H1 (cell line): ENCODE measurements at regions not wholly inside any gene's neighbourhood (a gene's known extent, or its start where the extent isn't known, plus 50 kb on each side); places are given as distances from the start of the nearest gene placed in this dataset.

Experiments
- JUN ChIP-seq: IDR thresholded peaks from 2 replicates; pipeline ENCODE4 v1.6.1; 2011; ENCODE audit warnings: low read depth, mild to moderate bottlenecking, improper control_type of control experiment, low read length
- POLR2A ChIP-seq, 2 experiments: IDR thresholded peaks; 1 replicate in 1 of 2; 2 replicates in 1 of 2; pipeline ENCODE4 v1.6.1; 2011; ENCODE audit warnings: low read depth in 2 of 2, low read length in 2 of 2, mild to moderate bottlenecking in 2 of 2; ENCODE audit errors: control extremely low read depth in 1 of 2
- TEAD4 ChIP-seq: IDR thresholded peaks from 2 replicates; pipeline ENCODE4 v1.6.1; 2012; ENCODE audit warnings: low read depth, low read length, inconsistent platforms, mixed read lengths
- TF ChIP-seq, protein P1 (sequence below), 3 experiments: IDR thresholded peaks; 1 replicate in 2 of 3; 2 replicates in 1 of 3; pipeline versions ENCODE4 v1.5.1 to v1.6.1; 2011; ENCODE audit warnings: low read length in 3 of 3, mild to moderate bottlenecking in 3 of 3, inconsistent platforms in 2 of 3, low read depth in 1 of 3, moderate library complexity in 1 of 3; ENCODE audit not compliant: insufficient read depth in 1 of 3; ENCODE audit errors: control extremely low read depth in 1 of 3

DNA sequence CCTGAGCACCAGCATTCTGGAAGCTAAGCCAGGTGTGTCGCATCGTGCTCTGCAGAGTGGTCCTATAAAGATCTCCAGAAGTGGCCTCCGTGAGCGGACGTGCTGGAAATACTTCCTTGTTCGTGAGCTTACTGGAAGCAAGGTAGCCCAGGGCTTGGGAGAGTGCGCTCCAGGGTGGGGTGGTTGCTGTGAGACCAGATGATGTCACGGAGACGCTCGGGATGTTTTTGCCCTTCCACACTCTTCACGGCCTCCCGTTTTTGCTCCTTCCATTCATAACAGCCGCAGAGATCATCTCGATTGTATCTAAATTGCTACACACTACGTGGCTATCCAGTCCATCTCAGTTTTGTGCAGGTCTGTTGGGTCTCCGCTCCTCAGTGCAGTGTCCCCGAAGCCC, 373.4 kb downstream of the THBS2 start (continued):
- TF ChIP-seq, protein P1, sequence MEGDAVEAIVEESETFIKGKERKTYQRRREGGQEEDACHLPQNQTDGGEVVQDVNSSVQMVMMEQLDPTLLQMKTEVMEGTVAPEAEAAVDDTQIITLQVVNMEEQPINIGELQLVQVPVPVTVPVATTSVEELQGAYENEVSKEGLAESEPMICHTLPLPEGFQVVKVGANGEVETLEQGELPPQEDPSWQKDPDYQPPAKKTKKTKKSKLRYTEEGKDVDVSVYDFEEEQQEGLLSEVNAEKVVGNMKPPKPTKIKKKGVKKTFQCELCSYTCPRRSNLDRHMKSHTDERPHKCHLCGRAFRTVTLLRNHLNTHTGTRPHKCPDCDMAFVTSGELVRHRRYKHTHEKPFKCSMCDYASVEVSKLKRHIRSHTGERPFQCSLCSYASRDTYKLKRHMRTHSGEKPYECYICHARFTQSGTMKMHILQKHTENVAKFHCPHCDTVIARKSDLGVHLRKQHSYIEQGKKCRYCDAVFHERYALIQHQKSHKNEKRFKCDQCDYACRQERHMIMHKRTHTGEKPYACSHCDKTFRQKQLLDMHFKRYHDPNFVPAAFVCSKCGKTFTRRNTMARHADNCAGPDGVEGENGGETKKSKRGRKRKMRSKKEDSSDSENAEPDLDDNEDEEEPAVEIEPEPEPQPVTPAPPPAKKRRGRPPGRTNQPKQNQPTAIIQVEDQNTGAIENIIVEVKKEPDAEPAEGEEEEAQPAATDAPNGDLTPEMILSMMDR (IDR thresholded peaks at IDR 0.05; ENCODE audit: control extremely low read depth in 1 of 3, insufficient read depth in 1 of 3, low read depth in 1 of 3, low read length in 3 of 3) = no peak
- TF ChIP-seq TEAD4 (no peak), POLR2A (IDR thresholded peaks at IDR 0.05; ENCODE audit: control extremely low read depth in 1 of 2, low read depth in 2 of 2, low read length in 2 of 2) (no peak), JUN (no peak)
